ENCODE measurements at regions not wholly inside any gene's neighbourhood (a gene's known extent, or its start where the extent isn't known, plus 50 kb on each side); places are given as distances from the start of the nearest gene placed in this dataset.

DNA sequence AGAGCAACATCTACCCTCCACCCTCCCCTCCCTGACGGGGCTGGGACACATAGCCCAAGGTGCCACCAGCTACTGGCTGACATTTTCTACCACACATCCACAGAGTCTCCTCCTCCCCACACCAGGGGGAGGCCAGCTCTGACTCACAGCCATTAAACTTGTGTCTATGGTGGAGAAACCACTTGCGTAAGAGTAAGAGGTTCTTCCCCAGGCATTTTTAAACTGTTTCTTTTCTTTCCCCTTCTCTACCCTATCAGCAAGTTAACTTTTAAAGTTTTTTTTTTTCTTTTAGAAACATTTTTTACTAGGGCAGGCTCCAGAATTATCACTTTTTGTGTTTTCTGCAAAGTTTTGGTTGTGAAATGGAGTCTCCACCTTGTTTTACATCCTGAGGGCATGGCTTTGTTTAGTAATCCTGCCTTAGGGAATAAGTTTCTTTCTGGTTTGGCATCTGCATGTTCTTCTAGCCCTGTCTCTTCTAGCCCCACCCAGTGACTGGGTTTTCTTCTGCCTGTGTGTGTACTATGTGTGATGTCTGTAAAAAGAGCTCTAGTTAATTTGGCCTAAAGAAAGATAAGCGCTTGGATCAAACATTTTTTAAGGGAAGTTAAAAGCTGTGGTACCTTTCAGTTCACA, 148.8 kb upstream of the GADL1 start:
- no peaks in the 10 kb centered on the region for H3K27me3 ChIP-seq
- peak in 1 of 2 donors; percentile 20 for DNase-seq (ENCODE audit: low spot score in 2 of 2)
- H3K9me3 ChIP-seq, result peaks cover 0 to 9% (median 0%) of the 10 kb centered on the region in 4 donors
- no peak overlapping the region for H3K4me3 ChIP-seq
- no peaks in the 10 kb centered on the region for H3K36me3 ChIP-seq
- 63 to 94% methylated on average over 3 of the region's 3 CpGs for WGBS, 2 donors
- TF ChIP-seq EP300 (IDR thresholded peaks at IDR 0.05), result no peak
- no peak for TF ChIP-seq POLR2A (IDR thresholded peaks at IDR 0.05)
- TF ChIP-seq, protein P1, sequence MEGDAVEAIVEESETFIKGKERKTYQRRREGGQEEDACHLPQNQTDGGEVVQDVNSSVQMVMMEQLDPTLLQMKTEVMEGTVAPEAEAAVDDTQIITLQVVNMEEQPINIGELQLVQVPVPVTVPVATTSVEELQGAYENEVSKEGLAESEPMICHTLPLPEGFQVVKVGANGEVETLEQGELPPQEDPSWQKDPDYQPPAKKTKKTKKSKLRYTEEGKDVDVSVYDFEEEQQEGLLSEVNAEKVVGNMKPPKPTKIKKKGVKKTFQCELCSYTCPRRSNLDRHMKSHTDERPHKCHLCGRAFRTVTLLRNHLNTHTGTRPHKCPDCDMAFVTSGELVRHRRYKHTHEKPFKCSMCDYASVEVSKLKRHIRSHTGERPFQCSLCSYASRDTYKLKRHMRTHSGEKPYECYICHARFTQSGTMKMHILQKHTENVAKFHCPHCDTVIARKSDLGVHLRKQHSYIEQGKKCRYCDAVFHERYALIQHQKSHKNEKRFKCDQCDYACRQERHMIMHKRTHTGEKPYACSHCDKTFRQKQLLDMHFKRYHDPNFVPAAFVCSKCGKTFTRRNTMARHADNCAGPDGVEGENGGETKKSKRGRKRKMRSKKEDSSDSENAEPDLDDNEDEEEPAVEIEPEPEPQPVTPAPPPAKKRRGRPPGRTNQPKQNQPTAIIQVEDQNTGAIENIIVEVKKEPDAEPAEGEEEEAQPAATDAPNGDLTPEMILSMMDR (IDR thresholded peaks at IDR 0.05), result no peak
- H3K4me1 ChIP-seq, result peaks cover 0 to 5% (median 0%) of the 10 kb centered on the region in 4 donors
- peak overlapping the region in 2 of 4 donors; percentile 64 to 71 for H3K27ac ChIP-seq

DNA sequence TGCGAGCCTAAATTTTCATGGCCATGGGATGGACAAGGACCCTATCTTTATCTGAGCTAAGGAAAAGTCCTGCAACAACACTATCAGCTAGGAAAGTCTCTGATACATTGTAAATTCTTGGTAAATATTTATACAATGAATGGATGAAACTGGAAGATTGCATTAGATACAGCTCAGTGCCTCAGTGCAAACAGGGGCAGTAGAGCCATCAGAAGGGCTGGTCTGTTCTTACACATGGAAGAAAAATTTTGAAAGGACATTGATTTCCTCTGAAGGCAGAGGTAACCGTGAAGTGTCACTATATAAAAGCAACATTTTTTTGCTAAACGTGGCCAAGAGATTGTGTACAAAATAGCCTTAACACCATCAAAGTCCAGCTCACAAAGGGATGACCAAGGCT, 153.2 kb upstream of the GADL1 start:
- H3K27me3 ChIP-seq, result no peaks in the 10 kb centered on the region
- no peak overlapping the region for H3K27ac ChIP-seq
- H3K4me3 ChIP-seq, result no peak overlapping the region
- H3K4me1 ChIP-seq, result no peaks in the 10 kb centered on the region
- DNase-seq (ENCODE audit: low spot score in 2 of 2), result no peak
- no peak for TF ChIP-seq EP300 (IDR thresholded peaks at IDR 0.05)
- TF ChIP-seq POLR2A (IDR thresholded peaks at IDR 0.05), result no peak
- TF ChIP-seq, protein P1 (IDR thresholded peaks at IDR 0.05), result no peak
- 88 to 91% methylated on average over 3 of the region's 3 CpGs for WGBS, 2 donors
- no peaks in the 10 kb centered on the region for H3K36me3 ChIP-seq
- peaks cover 0 to 10% (median 0%) of the 10 kb centered on the region in 4 donors for H3K9me3 ChIP-seq

DNA sequence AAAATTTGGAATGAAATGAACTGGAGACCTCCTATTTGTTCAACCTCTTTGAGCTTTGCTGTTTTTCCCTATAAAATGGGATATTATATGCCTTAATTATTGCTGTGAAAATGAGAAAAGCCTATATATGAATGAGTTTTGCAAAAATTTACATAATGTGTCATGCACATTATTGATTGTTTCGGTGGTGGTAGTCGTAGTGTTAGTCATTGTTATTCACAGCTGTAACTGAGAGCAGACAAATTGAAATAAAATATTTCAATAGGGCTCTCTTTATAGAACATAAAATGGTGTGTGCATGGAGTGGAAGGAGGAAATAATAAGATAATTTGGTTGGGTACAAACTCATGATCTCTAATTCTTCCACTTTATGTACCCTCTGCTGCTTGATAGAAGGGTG, 153.7 kb upstream of the GADL1 start:
- TF ChIP-seq EP300 (IDR thresholded peaks at IDR 0.05), result no peak
- no peak for DNase-seq (ENCODE audit: low spot score in 2 of 2)
- 67 to 80% methylated on average over 2 of the region's 2 CpGs for WGBS, 2 donors

DNA sequence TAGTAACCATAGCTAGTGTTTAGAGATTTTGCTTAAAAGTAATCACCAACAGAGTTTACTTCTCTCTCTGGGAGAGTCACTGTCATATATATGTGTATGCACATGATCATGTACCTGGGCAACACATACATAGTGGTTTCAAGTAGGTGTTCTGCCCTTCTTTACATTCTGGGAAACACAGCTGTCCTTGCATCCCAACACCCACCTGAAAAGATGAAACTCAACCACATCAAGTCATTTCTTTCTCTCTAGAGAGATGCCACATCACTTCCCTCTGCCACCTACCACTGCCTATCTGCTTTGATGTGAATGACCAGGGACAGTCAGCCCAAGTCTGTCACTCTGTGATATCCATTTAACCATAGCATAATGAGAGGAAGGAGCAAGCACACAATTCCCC, 155.8 kb upstream of the GADL1 start:
- TF ChIP-seq EP300 (IDR thresholded peaks at IDR 0.05), result no peak
- TF ChIP-seq, protein P1 (IDR thresholded peaks at IDR 0.05), result no peak
- no peak for TF ChIP-seq POLR2A (IDR thresholded peaks at IDR 0.05)
- no peak for DNase-seq (ENCODE audit: low spot score in 2 of 2)
- Histone ChIP-seq H3K36me3 (no peaks in the 10 kb centered on the region), H3K27ac (no peak overlapping the region), H3K4me1 (no peaks in the 10 kb centered on the region), H3K9me3 (peaks cover 0 to 5% (median 0%) of the 10 kb centered on the region in 4 donors), H3K4me3 (no peak overlapping the region), H3K27me3 (no peaks in the 10 kb centered on the region)

More for the DNA sequence above, 153.7 kb upstream of the GADL1 start:
- Histone ChIP-seq H3K4me3 (no peak overlapping the region), H3K9me3 (peaks cover 0 to 5% (median 0%) of the 10 kb centered on the region in 4 donors), H3K27ac (no peak overlapping the region), H3K36me3 (no peaks in the 10 kb centered on the region), H3K4me1 (no peaks in the 10 kb centered on the region), H3K27me3 (no peaks in the 10 kb centered on the region)

DNA sequence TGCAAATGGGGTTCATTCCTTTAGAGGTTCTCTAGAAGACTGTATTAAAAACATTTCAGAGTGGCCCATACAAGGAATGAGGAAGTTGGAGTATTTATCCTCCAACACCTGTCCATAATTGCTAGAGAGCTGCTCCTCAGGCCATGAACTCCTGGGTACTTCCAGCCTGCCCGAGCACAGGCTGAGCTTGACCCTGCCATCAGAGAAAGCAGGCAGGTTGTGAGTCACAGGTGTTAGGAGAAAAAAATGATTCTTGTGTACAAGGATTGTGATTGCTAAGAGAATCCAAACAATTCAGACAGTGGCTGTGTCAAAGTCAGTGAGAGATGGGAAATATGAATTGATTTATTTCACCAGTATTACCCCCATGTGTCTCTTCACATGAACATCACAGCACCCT, 156.8 kb upstream of the GADL1 start:
- Histone ChIP-seq H3K27me3 (no peaks in the 10 kb centered on the region), H3K4me3 (no peak overlapping the region), H3K27ac (no peak overlapping the region), H3K4me1 (no peaks in the 10 kb centered on the region), H3K36me3 (no peaks in the 10 kb centered on the region), H3K9me3 (peaks cover 0 to 10% (median 0%) of the 10 kb centered on the region in 4 donors)
- 89 to 100% methylated on average over 1 of the region's 1 CpG for WGBS, 2 donors
- no peak for DNase-seq (ENCODE audit: low spot score in 2 of 2)
- TF ChIP-seq, protein P1 (IDR thresholded peaks at IDR 0.05), result no peak
- TF ChIP-seq EP300 (IDR thresholded peaks at IDR 0.05) (no peak), POLR2A (IDR thresholded peaks at IDR 0.05) (no peak)
